GM12878 (cell line): ENCODE measurements at regions not wholly inside any gene's neighbourhood (a gene's known extent, or its start where the extent isn't known, plus 50 kb on each side); places are given as distances from the start of the nearest gene placed in this dataset.

Source experiments
- ATAC-seq: fragments of 200-7000 bp; cut with Tn5 transposase; 3 replicates; pipeline ENCODE4 v1.9.1; 2020; ENCODE audit warnings: mild to moderate bottlenecking, moderate library complexity
- BruUV-seq: library from RNA; stranded (reverse); fragments of 400-500 nt; replicated peaks from 2 replicates; lab custom pipeline; 2021; lab: Mats Ljungman, UMichigan
- CTCF ChIA-PET: fragments of 300-600 bp; sonication (Branson Sonifier 250); formaldehyde crosslinking; extraction: SDS; loops from one replicate; lab custom pipeline; 2021; ENCODE audit warnings: inconsistent platforms; lab: Yijun Ruan, JAX
- POLR2A ChIA-PET: fragments of 350-600 bp; formaldehyde crosslinking; extraction: SDS; loops from one replicate; lab custom pipeline; 2021; ENCODE audit warnings: inconsistent platforms; lab: Charles Lee
- RAD21 ChIA-PET: fragments of 300-600 bp; sonication (Branson Sonifier 250); formaldehyde crosslinking; loops from one replicate; lab custom pipeline; 2023; ENCODE audit warnings: antibody characterized with exemption; ENCODE audit not compliant: unreplicated experiment; lab: Charles Lee
- SMC1A ChIA-PET: fragments of 300-600 bp; sonication (Branson Sonifier 250); formaldehyde crosslinking; loops from one replicate; lab custom pipeline; 2023; ENCODE audit not compliant: unreplicated experiment, uncharacterized antibody; lab: Charles Lee
- DNase-seq: peaks from one replicate; pipeline ENCODE4 v3.0.0-alpha.2; 2011; ENCODE audit warnings: low read depth, low spot score
- FAIRE-seq: peaks from 3 replicates; lab custom pipeline; 2011; peaks lifted over from hg19 to GRCh38; lab: Jason Lieb, UNC
- H2AFZ ChIP-seq: 2 replicates; pipeline ENCODE4 v1.6.0; 2011; ENCODE audit warnings: low read depth, low read length, control low read depth; ENCODE audit not compliant: control insufficient read depth
- H3K27ac ChIP-seq: 2 replicates; pipeline ENCODE4 v1.5.1; 2011; ENCODE audit warnings: control low read depth; ENCODE audit not compliant: control insufficient read depth, insufficient read depth
- H3K27me3 ChIP-seq, 2 experiments: replicated peaks in 1 of 2; 2 replicates each; pipeline versions ENCODE4 v1.6.0 to v1.6.1; 2011; ENCODE audit warnings: low read length in 1 of 2; ENCODE audit not compliant: control insufficient read depth in 2 of 2, insufficient read depth in 2 of 2
- H3K36me3 ChIP-seq, 2 experiments: 2 replicates each; pipeline ENCODE4 v1.5.1; 2011; ENCODE audit warnings: low read length in 1 of 2; ENCODE audit not compliant: control insufficient read depth in 2 of 2, insufficient read depth in 2 of 2
- H3K4me1 ChIP-seq: 2 replicates; pipeline ENCODE4 v1.6.1; 2011; ENCODE audit warnings: mild to moderate bottlenecking, low read length, moderate library complexity, mixed read lengths; ENCODE audit not compliant: control insufficient read depth, insufficient read depth
- H3K4me2 ChIP-seq: 2 replicates; pipeline ENCODE4 v1.6.0; 2011; ENCODE audit warnings: control low read depth; ENCODE audit not compliant: control insufficient read depth, insufficient read depth
- H3K4me3 ChIP-seq: fragments of 200-600 bp; sonication (generic); 2 replicates; pipeline ENCODE4 v1.5.1; 2016
- H3K79me2 ChIP-seq: 2 replicates; pipeline ENCODE4 v1.6.0; 2011; ENCODE audit warnings: low read length; ENCODE audit not compliant: control insufficient read depth, insufficient read depth
- H3K9ac ChIP-seq: 2 replicates; pipeline ENCODE4 v1.8.0; 2011; ENCODE audit warnings: low read length, control low read depth, mixed read lengths; ENCODE audit not compliant: control insufficient read depth, insufficient read depth
- H3K9me3 ChIP-seq: replicated peaks from 3 replicates; pipeline ENCODE4 v1.5.1; 2011; ENCODE audit warnings: mild to moderate bottlenecking, low read length; ENCODE audit not compliant: control insufficient read depth, insufficient read depth
- H4K20me1 ChIP-seq: 2 replicates; pipeline ENCODE4 v1.6.0; 2011; ENCODE audit not compliant: control insufficient read depth, insufficient read depth
- YY1 ChIP-seq: IDR thresholded peaks from 2 replicates; pipeline ENCODE4 v1.6.1; 2011; ENCODE audit warnings: low read depth, mild to moderate bottlenecking, low read length
- WGBS: methylation state at CpG from one replicate; pipeline ENCODE4 v1.1.6; 2016; ENCODE audit warnings: low lambda C conversion rate; ENCODE audit not compliant: insufficient replicate concordance, insufficient coverage; ENCODE audit errors: missing lambda C conversion rate; 5-methylcytosine and 5-hydroxymethylcytosine counted together
- in situ Hi-C: fragments of 300-500 bp; cut with MboI; formaldehyde crosslinking; loops from 9 replicates; pipeline ENCODE4 v1.14.3; 2018; ENCODE audit warnings: mixed read lengths
- intact Hi-C: fragments of 100-400 bp; cut with micrococcal nuclease; formaldehyde crosslinking; loops from one replicate; pipeline ENCODE4 v1.14.2; 2022; ENCODE audit not compliant: unreplicated experiment
- TF ChIP-seq, protein P1 (sequence below): fragments of 450-650 bp; IDR thresholded peaks from 2 replicates; pipeline ENCODE4 v1.6.1; 2018; ENCODE audit warnings: mild to moderate bottlenecking, low read depth, moderate library complexity; ENCODE audit not compliant: partially characterized antibody
- TF ChIP-seq, protein P2 (sequence below): IDR thresholded peaks from 2 replicates; pipeline ENCODE4 v1.6.1; 2012; ENCODE audit warnings: mild to moderate bottlenecking, low read depth, low read length

DNA sequence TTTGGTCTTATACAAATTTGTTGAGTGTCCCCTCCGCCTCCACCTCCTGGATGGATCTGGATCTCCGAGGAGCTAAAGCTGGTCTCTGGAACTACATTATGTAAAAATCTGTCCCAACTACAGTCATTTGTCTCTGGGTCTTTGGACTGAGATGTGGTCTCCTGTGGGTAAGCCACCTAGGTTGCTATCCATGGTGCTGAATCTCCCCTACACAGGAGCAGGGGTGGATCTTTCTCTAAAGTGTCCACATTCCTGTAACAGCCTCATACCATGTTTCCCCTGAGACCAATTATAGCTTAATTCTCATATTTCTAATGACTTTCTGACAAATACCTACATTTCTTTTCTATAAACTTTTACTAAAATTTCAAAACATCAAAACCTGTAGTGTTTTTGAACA is 625.8 kb downstream of the TAFA4 start:
- intact Hi-C loops (no loop called here), in situ Hi-C loops (no loop called here)
- Histone ChIP-seq H3K27ac (no peak overlapping the region), H3K79me2 (no peaks in the 10 kb centered on the region), H3K4me2 (no peak overlapping the region), H3K9me3 (no peaks in the 10 kb centered on the region), H2AFZ (no peak overlapping the region), H3K4me3 (no peak overlapping the region), H3K36me3 (no peaks in the 10 kb centered on the region), H3K9ac (no peak overlapping the region), H3K27me3 (no peaks in the 10 kb centered on the region), H4K20me1 (no peaks in the 10 kb centered on the region), H3K4me1 (no peaks in the 10 kb centered on the region)
- no TSS peak for BruUV-seq
- DNase-seq (no peak), FAIRE-seq (no peak), ATAC-seq (peak; percentile 41; the same call in 1 of the 3 replicates)
- TF ChIP-seq, protein P1, sequence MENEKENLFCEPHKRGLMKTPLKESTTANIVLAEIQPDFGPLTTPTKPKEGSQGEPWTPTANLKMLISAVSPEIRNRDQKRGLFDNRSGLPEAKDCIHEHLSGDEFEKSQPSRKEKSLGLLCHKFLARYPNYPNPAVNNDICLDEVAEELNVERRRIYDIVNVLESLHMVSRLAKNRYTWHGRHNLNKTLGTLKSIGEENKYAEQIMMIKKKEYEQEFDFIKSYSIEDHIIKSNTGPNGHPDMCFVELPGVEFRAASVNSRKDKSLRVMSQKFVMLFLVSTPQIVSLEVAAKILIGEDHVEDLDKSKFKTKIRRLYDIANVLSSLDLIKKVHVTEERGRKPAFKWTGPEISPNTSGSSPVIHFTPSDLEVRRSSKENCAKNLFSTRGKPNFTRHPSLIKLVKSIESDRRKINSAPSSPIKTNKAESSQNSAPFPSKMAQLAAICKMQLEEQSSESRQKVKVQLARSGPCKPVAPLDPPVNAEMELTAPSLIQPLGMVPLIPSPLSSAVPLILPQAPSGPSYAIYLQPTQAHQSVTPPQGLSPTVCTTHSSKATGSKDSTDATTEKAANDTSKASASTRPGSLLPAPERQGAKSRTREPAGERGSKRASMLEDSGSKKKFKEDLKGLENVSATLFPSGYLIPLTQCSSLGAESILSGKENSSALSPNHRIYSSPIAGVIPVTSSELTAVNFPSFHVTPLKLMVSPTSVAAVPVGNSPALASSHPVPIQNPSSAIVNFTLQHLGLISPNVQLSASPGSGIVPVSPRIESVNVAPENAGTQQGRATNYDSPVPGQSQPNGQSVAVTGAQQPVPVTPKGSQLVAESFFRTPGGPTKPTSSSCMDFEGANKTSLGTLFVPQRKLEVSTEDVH: no peak
- TF ChIP-seq, protein P2, sequence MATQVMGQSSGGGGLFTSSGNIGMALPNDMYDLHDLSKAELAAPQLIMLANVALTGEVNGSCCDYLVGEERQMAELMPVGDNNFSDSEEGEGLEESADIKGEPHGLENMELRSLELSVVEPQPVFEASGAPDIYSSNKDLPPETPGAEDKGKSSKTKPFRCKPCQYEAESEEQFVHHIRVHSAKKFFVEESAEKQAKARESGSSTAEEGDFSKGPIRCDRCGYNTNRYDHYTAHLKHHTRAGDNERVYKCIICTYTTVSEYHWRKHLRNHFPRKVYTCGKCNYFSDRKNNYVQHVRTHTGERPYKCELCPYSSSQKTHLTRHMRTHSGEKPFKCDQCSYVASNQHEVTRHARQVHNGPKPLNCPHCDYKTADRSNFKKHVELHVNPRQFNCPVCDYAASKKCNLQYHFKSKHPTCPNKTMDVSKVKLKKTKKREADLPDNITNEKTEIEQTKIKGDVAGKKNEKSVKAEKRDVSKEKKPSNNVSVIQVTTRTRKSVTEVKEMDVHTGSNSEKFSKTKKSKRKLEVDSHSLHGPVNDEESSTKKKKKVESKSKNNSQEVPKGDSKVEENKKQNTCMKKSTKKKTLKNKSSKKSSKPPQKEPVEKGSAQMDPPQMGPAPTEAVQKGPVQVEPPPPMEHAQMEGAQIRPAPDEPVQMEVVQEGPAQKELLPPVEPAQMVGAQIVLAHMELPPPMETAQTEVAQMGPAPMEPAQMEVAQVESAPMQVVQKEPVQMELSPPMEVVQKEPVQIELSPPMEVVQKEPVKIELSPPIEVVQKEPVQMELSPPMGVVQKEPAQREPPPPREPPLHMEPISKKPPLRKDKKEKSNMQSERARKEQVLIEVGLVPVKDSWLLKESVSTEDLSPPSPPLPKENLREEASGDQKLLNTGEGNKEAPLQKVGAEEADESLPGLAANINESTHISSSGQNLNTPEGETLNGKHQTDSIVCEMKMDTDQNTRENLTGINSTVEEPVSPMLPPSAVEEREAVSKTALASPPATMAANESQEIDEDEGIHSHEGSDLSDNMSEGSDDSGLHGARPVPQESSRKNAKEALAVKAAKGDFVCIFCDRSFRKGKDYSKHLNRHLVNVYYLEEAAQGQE: peak; percentile 92
- TF ChIP-seq YY1: no peak
- CTCF ChIA-PET: no interaction called here
- POLR2A ChIA-PET: no interaction called here
- 64% methylated on average over 2 of the region's 2 CpGs for WGBS
- SMC1A ChIA-PET: no interaction called here
- RAD21 ChIA-PET: no interaction called here
